Fibroblast of lung (primary cell): ENCODE measurements at regions not wholly inside any gene's neighbourhood (a gene's known extent, or its start where the extent isn't known, plus 50 kb on each side); places are given as distances from the start of the nearest gene placed in this dataset.

Experiments
- CTCF ChIP-seq, 2 donors: IDR thresholded peaks in 1 of 2; conservative IDR thresholded peaks in 1 of 2; 1 replicate in 1 of 2; 2 replicates in 1 of 2; pipeline ENCODE4 v1.5.1; 2011 to 2012; ENCODE audit warnings: low read length in 2 of 2, control low read depth in 1 of 2, inconsistent platforms in 1 of 2, low read depth in 1 of 2, mild to moderate bottlenecking in 1 of 2
- EZH2 ChIP-seq: IDR thresholded peaks from 2 replicates; pipeline ENCODE4 v1.5.1; 2012; ENCODE audit warnings: low read length, control low read depth, mild to moderate bottlenecking; ENCODE audit errors: missing control alignments

GRCh38 chr10:59126261-59126660 lies 50.2 kb upstream of the PHYHIPL start:
- no peak for TF ChIP-seq CTCF (conservative IDR thresholded peaks at IDR 0.05 in 1 of 2, IDR thresholded peaks at IDR 0.05 in 1 of 2; ENCODE audit: low read depth in 1 of 2, low read length in 2 of 2)
- TF ChIP-seq EZH2: no peak
